Keratinocyte (primary cell): ENCODE measurements at regions not wholly inside any gene's neighbourhood (a gene's known extent, or its start where the extent isn't known, plus 50 kb on each side); places are given as distances from the start of the nearest gene placed in this dataset.

Experiments
- DNase-seq: peaks from one replicate; pipeline ENCODE4 v3.0.0-alpha.2; 2011; ENCODE audit warnings: low read depth, missing footprints, low spot score
- FAIRE-seq: peaks from 2 replicates; lab custom pipeline; 2011; peaks lifted over from hg19 to GRCh38; lab: Jason Lieb, UNC
- H2AFZ ChIP-seq: 2 replicates; pipeline ENCODE4 v1.6.0; 2012; ENCODE audit warnings: low read length, control low read depth, inconsistent platforms; ENCODE audit not compliant: control insufficient read depth
- H3K27ac ChIP-seq: 2 replicates; pipeline ENCODE4 v1.5.1; 2011; ENCODE audit warnings: low read length; ENCODE audit not compliant: control insufficient read depth, insufficient read depth
- H3K27me3 ChIP-seq: 3 replicates; pipeline ENCODE4 v1.6.0; 2011; ENCODE audit warnings: low read length; ENCODE audit not compliant: control insufficient read depth, insufficient read depth; ENCODE audit errors: extremely low read depth
- H3K36me3 ChIP-seq, 2 experiments: 2 replicates in 1 of 2; 3 replicates in 1 of 2; pipeline ENCODE4 v1.5.1; 2011; ENCODE audit warnings: low read length in 2 of 2, mild to moderate bottlenecking in 1 of 2; ENCODE audit not compliant: control insufficient read depth in 2 of 2, insufficient read depth in 2 of 2; ENCODE audit errors: extremely low read depth in 1 of 2
- H3K4me1 ChIP-seq: 3 replicates; pipeline ENCODE4 v1.5.1; 2011; ENCODE audit warnings: low read length; ENCODE audit not compliant: control insufficient read depth, insufficient read depth; ENCODE audit errors: extremely low read depth
- H3K4me2 ChIP-seq: 3 replicates; pipeline ENCODE4 v1.6.0; 2011; ENCODE audit warnings: low read depth, low read length; ENCODE audit not compliant: control insufficient read depth, insufficient read depth; ENCODE audit errors: extremely low read depth
- H3K4me3 ChIP-seq, 3 experiments: fragments of 200-600 bp in 1 of 3; sonication (generic) in 1 of 3; 2 replicates in 2 of 3; 3 replicates in 1 of 3; pipeline ENCODE4 v1.5.1; 2011 to 2016; ENCODE audit warnings: low read length in 3 of 3, mild to moderate bottlenecking in 3 of 3, control low read depth in 2 of 3, inconsistent platforms in 1 of 3, low read depth in 1 of 3, mixed read lengths in 1 of 3, mixed run types in 1 of 3, moderate library complexity in 1 of 3; ENCODE audit not compliant: control insufficient read depth in 2 of 3, insufficient read depth in 2 of 3; ENCODE audit errors: extremely low read depth in 1 of 3
- H3K79me2 ChIP-seq: 2 replicates; pipeline ENCODE4 v1.6.0; 2012; ENCODE audit warnings: low read length; ENCODE audit not compliant: control insufficient read depth, insufficient read depth
- H3K9ac ChIP-seq: 3 replicates; pipeline ENCODE4 v1.6.0; 2011; ENCODE audit warnings: low read length; ENCODE audit not compliant: control insufficient read depth, insufficient read depth; ENCODE audit errors: extremely low read depth
- H3K9me1 ChIP-seq: 3 replicates; pipeline ENCODE4 v1.6.0; 2011; ENCODE audit warnings: low read length; ENCODE audit not compliant: control insufficient read depth, insufficient read depth; ENCODE audit errors: extremely low read depth
- H3K9me3 ChIP-seq: 2 replicates; pipeline ENCODE4 v1.5.1; 2012; ENCODE audit warnings: low read depth, low read length; ENCODE audit not compliant: control insufficient read depth
- H4K20me1 ChIP-seq: 3 replicates; pipeline ENCODE4 v1.6.0; 2011; ENCODE audit warnings: low read length; ENCODE audit not compliant: control insufficient read depth, insufficient read depth; ENCODE audit errors: extremely low read depth
- CTCF ChIP-seq, 3 experiments: IDR thresholded peaks in 1 of 3; conservative IDR thresholded peaks in 1 of 3; optimal IDR thresholded peaks in 1 of 3; 2 replicates in 2 of 3; 3 replicates in 1 of 3; pipeline versions ENCODE3 to v1.5.1; 2011; ENCODE audit warnings: low read length in 3 of 3, mild to moderate bottlenecking in 3 of 3, moderate library complexity in 2 of 3, control low read depth in 1 of 3, inconsistent platforms in 1 of 3; ENCODE audit not compliant: insufficient read depth in 2 of 3; ENCODE audit errors: extremely low read depth in 1 of 3
- EZH2 ChIP-seq: IDR thresholded peaks from one replicate; pipeline ENCODE4 v1.6.1; 2012; ENCODE audit warnings: inconsistent platforms, mild to moderate bottlenecking, low read length, moderate library complexity
- dilution Hi-C: fragments of 300-500 bp; cut with MboI; formaldehyde crosslinking; loops from one replicate; pipeline ENCODE4 v1.7.0; 2020; ENCODE audit warnings: low sequenced_read_pairs; ENCODE audit not compliant: extremely low pct_ligation_motif_present

- H3K36me3 ChIP-seq: no peaks in the 10 kb centered on the region
- H3K4me3 ChIP-seq: no peak overlapping the region
- TF ChIP-seq EZH2 (no peak), CTCF (optimal IDR thresholded peaks at IDR 0.05 in 1 of 3, IDR thresholded peaks at IDR 0.05 in 1 of 3, conservative IDR thresholded peaks at IDR 0.05 in 1 of 3; ENCODE audit: extremely low read depth in 1 of 3, insufficient read depth in 2 of 3, low read length in 3 of 3) (no peak)
- H3K27ac ChIP-seq: no peak overlapping the region
- FAIRE-seq (no peak), DNase-seq (no peak)
- H2AFZ ChIP-seq: no peak overlapping the region
- H3K9ac ChIP-seq: no peak overlapping the region
- no peak overlapping the region for H3K4me2 ChIP-seq
- no peaks in the 10 kb centered on the region for H4K20me1 ChIP-seq
- no peaks in the 10 kb centered on the region for H3K79me2 ChIP-seq
- no peaks in the 10 kb centered on the region for H3K9me1 ChIP-seq
- no peaks in the 10 kb centered on the region for H3K27me3 ChIP-seq
- H3K4me1 ChIP-seq: no peaks in the 10 kb centered on the region
- H3K9me3 ChIP-seq: no peaks in the 10 kb centered on the region
- dilution Hi-C loops: no loop called here
Observed at GRCh38 chr6:132868057-132868456, 53.7 kb downstream of the RPS12 start.

GRCh38 chr6:132872923-132873322, 58.6 kb downstream of the RPS12 start:
- no peaks in the 10 kb centered on the region for H3K9me3 ChIP-seq
- no peak overlapping the region for H3K4me3 ChIP-seq
- TF ChIP-seq CTCF (optimal IDR thresholded peaks at IDR 0.05 in 1 of 3, IDR thresholded peaks at IDR 0.05 in 1 of 3, conservative IDR thresholded peaks at IDR 0.05 in 1 of 3; ENCODE audit: extremely low read depth in 1 of 3, insufficient read depth in 2 of 3, low read length in 3 of 3): no peak
- TF ChIP-seq EZH2: no peak
- no peak overlapping the region for H3K9ac ChIP-seq
- H3K27me3 ChIP-seq: no peaks in the 10 kb centered on the region
- no peak overlapping the region for H3K4me2 ChIP-seq
- H3K27ac ChIP-seq: no peak overlapping the region
- no peaks in the 10 kb centered on the region for H3K36me3 ChIP-seq
- no peak for DNase-seq
- H3K79me2 ChIP-seq: no peaks in the 10 kb centered on the region
- dilution Hi-C loops: no loop called here
- H3K9me1 ChIP-seq: no peaks in the 10 kb centered on the region
- no peak overlapping the region for H2AFZ ChIP-seq
- no peak for FAIRE-seq
- no peaks in the 10 kb centered on the region for H4K20me1 ChIP-seq
- no peaks in the 10 kb centered on the region for H3K4me1 ChIP-seq
